Neural cell (in vitro differentiated cells): ENCODE measurements at regions not wholly inside any gene's neighbourhood (a gene's known extent, or its start where the extent isn't known, plus 50 kb on each side); places are given as distances from the start of the nearest gene placed in this dataset.

ENCODE experiments used
- H2AFZ ChIP-seq: fragments of 200-600, 300-800 bp; sonication (generic), shearing (Covaris generic); 2 replicates; pipeline ENCODE4 v1.6.0; 2014; ENCODE audit warnings: low read depth, mild to moderate bottlenecking, antibody characterized with exemption, low read length, moderate library complexity
- H3F3A ChIP-seq: fragments of 200-600 bp; shearing (Covaris generic); 2 replicates; pipeline ENCODE4 v1.6.1; 2016; ENCODE audit warnings: mild to moderate bottlenecking, moderate library complexity, mixed read lengths, antibody characterized with exemption, low read length; ENCODE audit not compliant: insufficient read depth, poor library complexity, severe bottlenecking
- H3K27ac ChIP-seq: fragments of 200-600, 300-800 bp; sonication (generic), shearing (Covaris generic); 2 replicates; pipeline ENCODE4 v1.5.1; 2014; ENCODE audit warnings: mild to moderate bottlenecking, low read length, moderate library complexity
- H3K27me3 ChIP-seq: fragments of 300-800, 200-600 bp; sonication (generic), shearing (Covaris generic); 2 replicates; pipeline ENCODE4 v1.6.0; 2014; ENCODE audit warnings: mild to moderate bottlenecking, low read depth, low read length, moderate library complexity; ENCODE audit not compliant: insufficient read depth
- H3K36me3 ChIP-seq: fragments of 300-800, 200-600 bp; sonication (generic), shearing (Covaris generic); 2 replicates; pipeline ENCODE4 v1.5.1; 2014; ENCODE audit warnings: mild to moderate bottlenecking, antibody characterized with exemption, low read length, moderate library complexity; ENCODE audit not compliant: insufficient read depth
- H3K4me2 ChIP-seq: fragments of 300-800, 200-600 bp; sonication (generic), shearing (Covaris generic); 2 replicates; pipeline ENCODE4 v1.6.0; 2014; ENCODE audit warnings: mild to moderate bottlenecking, low read length
- H3K4me3 ChIP-seq: fragments of 300-800, 200-600 bp; sonication (generic), shearing (Covaris generic); 2 replicates; pipeline ENCODE4 v1.5.1; 2014; ENCODE audit warnings: mild to moderate bottlenecking, low read length, moderate library complexity
- H3K79me2 ChIP-seq: fragments of 200-600 bp; shearing (Covaris generic); replicated peaks from 2 replicates; pipeline ENCODE4 v1.6.0; 2014; ENCODE audit warnings: mild to moderate bottlenecking, low read length, moderate library complexity; ENCODE audit not compliant: insufficient read depth
- H3K9ac ChIP-seq: fragments of 300-800, 200-600 bp; sonication (generic), shearing (Covaris generic); 2 replicates; pipeline ENCODE4 v1.6.1; 2016; ENCODE audit warnings: mild to moderate bottlenecking, low read length, mixed read lengths
- H3K9me2 ChIP-seq: fragments of 200-600 bp; shearing (Covaris generic); 2 replicates; pipeline ENCODE4 v1.6.1; 2016; ENCODE audit warnings: mild to moderate bottlenecking, low read length, mixed read lengths; ENCODE audit not compliant: insufficient read depth
- H3K9me3 ChIP-seq: fragments of 200-600, 300-800 bp; sonication (generic), shearing (Covaris generic); 2 replicates; pipeline ENCODE4 v1.6.1; 2016; ENCODE audit warnings: mild to moderate bottlenecking, mixed run types, low read length, moderate library complexity, mixed read lengths
- H4K20me1 ChIP-seq: fragments of 200-600 bp; shearing (Covaris generic); 2 replicates; pipeline ENCODE4 v1.6.1; 2016; ENCODE audit warnings: mild to moderate bottlenecking, mixed run types; ENCODE audit not compliant: insufficient read depth
- EP300 ChIP-seq: fragments of 450-650 bp; conservative IDR thresholded peaks from 2 replicates; pipeline ENCODE4 v1.6.1; 2014; ENCODE audit warnings: antibody characterized with exemption, mild to moderate bottlenecking, moderate library complexity; ENCODE audit not compliant: poor library complexity, severe bottlenecking
- EZH2 ChIP-seq: fragments of 200-600, 300-800 bp; shearing (Covaris generic), sonication (generic); IDR thresholded peaks from 2 replicates; pipeline ENCODE4 v1.6.1; 2014; ENCODE audit warnings: antibody characterized with exemption, low read length, borderline replicate concordance, mild to moderate bottlenecking; ENCODE audit not compliant: insufficient read depth, poor library complexity, severe bottlenecking
- MXI1 ChIP-seq: fragments of 450-650 bp; conservative IDR thresholded peaks from 2 replicates; pipeline ENCODE4 v1.6.1; 2014; ENCODE audit warnings: antibody characterized with exemption, mild to moderate bottlenecking; ENCODE audit not compliant: poor library complexity, severe bottlenecking
- POLR2AphosphoS5 ChIP-seq: IDR thresholded peaks from 2 replicates; pipeline ENCODE4 v1.6.1; 2012
- RAD21 ChIP-seq: fragments of 450-650 bp; conservative IDR thresholded peaks from 2 replicates; pipeline ENCODE4 v1.6.1; 2014; ENCODE audit warnings: antibody characterized with exemption, mild to moderate bottlenecking, moderate library complexity
- SMC3 ChIP-seq: fragments of 450-650 bp; conservative IDR thresholded peaks from 2 replicates; pipeline ENCODE4 v1.6.1; 2014; ENCODE audit warnings: antibody characterized with exemption, mild to moderate bottlenecking, moderate library complexity; ENCODE audit not compliant: poor library complexity
- TAF1 ChIP-seq: IDR thresholded peaks from 2 replicates; pipeline ENCODE4 v1.6.1; 2012; ENCODE audit warnings: low read depth
- TF ChIP-seq, protein P1 (sequence below): IDR thresholded peaks from 2 replicates; pipeline ENCODE4 v1.6.1; 2012; ENCODE audit warnings: borderline replicate concordance
- TF ChIP-seq, protein P2 (sequence below): fragments of 450-650 bp; IDR thresholded peaks from 2 replicates; pipeline ENCODE4 v1.5.1; 2014; ENCODE audit warnings: antibody characterized with exemption, mild to moderate bottlenecking, moderate library complexity; ENCODE audit not compliant: poor library complexity, severe bottlenecking

DNA sequence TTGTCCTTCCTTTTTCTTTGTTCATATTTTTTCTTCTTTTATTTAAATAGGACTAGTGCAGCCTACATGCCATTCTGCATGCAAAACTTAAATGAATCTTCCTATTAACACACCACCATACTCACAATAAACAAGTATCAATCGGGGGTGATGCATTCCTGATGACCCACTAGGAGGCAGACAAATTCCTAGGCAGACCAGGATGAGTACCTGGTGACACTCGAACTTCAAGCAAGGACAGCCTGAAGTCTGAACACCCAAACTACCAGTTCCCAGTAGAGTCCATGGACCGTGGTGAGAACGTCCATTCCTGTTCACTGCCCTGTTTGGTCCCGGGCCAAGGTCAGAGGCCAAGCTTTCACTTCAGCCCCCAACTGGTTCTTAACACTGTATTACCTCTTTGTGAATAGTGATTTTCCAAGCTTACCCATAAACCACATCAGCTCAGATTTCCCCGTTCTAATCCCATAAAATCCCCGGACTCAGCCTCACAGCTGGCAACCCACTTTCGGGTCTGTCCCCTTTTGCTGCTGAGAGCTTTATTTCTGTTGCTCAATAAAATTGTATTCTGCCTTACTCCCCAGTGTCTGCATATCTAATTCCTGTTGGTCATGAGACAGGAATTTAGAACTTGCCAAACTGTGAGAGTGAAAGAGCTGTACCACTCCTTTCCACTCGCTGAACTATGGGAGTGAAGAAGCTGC, 1286.6 kb downstream of the FSTL5 start:
- H3K4me3 ChIP-seq: no peak overlapping the region
- H3K27ac ChIP-seq: no peak overlapping the region
- H4K20me1 ChIP-seq: no peaks in the 10 kb centered on the region
- no peaks in the 10 kb centered on the region for H3K27me3 ChIP-seq
- H2AFZ ChIP-seq: no peak overlapping the region
- no peaks in the 10 kb centered on the region for H3K79me2 ChIP-seq
- TF ChIP-seq POLR2AphosphoS5 (no peak), SMC3 (no peak), EZH2 (no peak)
- H3F3A ChIP-seq: no peaks in the 10 kb centered on the region
- no peaks in the 10 kb centered on the region for H3K9me3 ChIP-seq
- no peak overlapping the region for H3K9ac ChIP-seq
- no peaks in the 10 kb centered on the region for H3K36me3 ChIP-seq
- H3K4me2 ChIP-seq: no peak overlapping the region
- no peaks in the 10 kb centered on the region for H3K9me2 ChIP-seq

DNA sequence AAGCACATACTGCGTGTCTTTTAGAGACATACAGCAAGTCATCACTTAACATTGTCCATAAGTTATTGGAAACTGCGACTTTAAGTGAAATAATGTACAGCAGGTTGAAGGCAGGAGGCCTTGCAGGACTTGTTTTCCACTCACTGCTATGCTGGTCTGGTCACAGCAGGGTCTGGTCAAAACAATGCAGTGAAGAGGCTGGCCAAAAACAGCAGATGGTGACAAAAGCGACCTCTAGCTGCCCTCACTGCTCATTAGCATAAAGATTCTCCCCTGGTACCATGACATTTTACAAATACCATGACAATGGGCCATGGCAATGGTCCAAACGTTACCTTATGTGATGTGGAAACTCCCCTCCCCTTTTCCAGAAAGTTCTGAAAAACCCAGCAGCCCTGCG, 1283.6 kb downstream of the FSTL5 start:
- Histone ChIP-seq H3K4me3 (no peak overlapping the region), H4K20me1 (no peaks in the 10 kb centered on the region), H3K79me2 (no peaks in the 10 kb centered on the region), H3K9me3 (no peaks in the 10 kb centered on the region), H2AFZ (no peak overlapping the region), H3K9me2 (no peaks in the 10 kb centered on the region), H3K36me3 (no peaks in the 10 kb centered on the region), H3K27me3 (no peaks in the 10 kb centered on the region), H3K27ac (no peak overlapping the region), H3F3A (no peaks in the 10 kb centered on the region), H3K9ac (no peak overlapping the region), H3K4me2 (no peak overlapping the region)
- TF ChIP-seq EZH2 (no peak), MXI1 (no peak), RAD21 (no peak), SMC3 (no peak)

DNA sequence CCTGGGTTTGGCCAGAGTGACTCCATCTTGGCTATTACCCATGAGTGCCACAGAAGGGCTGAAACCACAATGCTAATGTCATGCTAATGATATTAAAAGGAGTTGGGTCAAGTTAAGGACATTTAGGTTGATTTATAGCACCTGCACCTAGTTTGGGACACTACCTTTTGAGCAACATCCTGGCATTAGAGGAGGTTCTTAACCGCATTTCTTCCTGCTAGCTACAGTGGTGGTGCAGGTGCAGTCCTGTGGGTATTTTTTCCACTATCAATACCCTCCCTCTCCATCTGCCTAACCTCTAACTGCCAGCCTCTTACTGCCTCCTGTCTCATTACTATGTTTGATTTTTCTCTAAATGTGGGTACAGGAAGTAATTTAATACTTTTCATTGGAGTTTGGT, 1276.1 kb downstream of the FSTL5 start:
- Histone ChIP-seq H3K4me2 (no peak overlapping the region), H4K20me1 (no peaks in the 10 kb centered on the region), H3K79me2 (no peaks in the 10 kb centered on the region), H3K9me3 (no peaks in the 10 kb centered on the region), H3F3A (no peaks in the 10 kb centered on the region), H3K27me3 (no peaks in the 10 kb centered on the region), H3K9ac (no peak overlapping the region), H3K27ac (no peak overlapping the region), H2AFZ (no peak overlapping the region), H3K36me3 (no peaks in the 10 kb centered on the region), H3K9me2 (no peaks in the 10 kb centered on the region), H3K4me3 (no peak overlapping the region)
- TF ChIP-seq SMC3 (no peak), EZH2 (no peak), MXI1 (no peak), TAF1 (no peak), RAD21 (no peak), POLR2AphosphoS5 (no peak), EP300 (no peak)
- TF ChIP-seq, protein P1, sequence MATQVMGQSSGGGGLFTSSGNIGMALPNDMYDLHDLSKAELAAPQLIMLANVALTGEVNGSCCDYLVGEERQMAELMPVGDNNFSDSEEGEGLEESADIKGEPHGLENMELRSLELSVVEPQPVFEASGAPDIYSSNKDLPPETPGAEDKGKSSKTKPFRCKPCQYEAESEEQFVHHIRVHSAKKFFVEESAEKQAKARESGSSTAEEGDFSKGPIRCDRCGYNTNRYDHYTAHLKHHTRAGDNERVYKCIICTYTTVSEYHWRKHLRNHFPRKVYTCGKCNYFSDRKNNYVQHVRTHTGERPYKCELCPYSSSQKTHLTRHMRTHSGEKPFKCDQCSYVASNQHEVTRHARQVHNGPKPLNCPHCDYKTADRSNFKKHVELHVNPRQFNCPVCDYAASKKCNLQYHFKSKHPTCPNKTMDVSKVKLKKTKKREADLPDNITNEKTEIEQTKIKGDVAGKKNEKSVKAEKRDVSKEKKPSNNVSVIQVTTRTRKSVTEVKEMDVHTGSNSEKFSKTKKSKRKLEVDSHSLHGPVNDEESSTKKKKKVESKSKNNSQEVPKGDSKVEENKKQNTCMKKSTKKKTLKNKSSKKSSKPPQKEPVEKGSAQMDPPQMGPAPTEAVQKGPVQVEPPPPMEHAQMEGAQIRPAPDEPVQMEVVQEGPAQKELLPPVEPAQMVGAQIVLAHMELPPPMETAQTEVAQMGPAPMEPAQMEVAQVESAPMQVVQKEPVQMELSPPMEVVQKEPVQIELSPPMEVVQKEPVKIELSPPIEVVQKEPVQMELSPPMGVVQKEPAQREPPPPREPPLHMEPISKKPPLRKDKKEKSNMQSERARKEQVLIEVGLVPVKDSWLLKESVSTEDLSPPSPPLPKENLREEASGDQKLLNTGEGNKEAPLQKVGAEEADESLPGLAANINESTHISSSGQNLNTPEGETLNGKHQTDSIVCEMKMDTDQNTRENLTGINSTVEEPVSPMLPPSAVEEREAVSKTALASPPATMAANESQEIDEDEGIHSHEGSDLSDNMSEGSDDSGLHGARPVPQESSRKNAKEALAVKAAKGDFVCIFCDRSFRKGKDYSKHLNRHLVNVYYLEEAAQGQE: no peak
- TF ChIP-seq, protein P2, sequence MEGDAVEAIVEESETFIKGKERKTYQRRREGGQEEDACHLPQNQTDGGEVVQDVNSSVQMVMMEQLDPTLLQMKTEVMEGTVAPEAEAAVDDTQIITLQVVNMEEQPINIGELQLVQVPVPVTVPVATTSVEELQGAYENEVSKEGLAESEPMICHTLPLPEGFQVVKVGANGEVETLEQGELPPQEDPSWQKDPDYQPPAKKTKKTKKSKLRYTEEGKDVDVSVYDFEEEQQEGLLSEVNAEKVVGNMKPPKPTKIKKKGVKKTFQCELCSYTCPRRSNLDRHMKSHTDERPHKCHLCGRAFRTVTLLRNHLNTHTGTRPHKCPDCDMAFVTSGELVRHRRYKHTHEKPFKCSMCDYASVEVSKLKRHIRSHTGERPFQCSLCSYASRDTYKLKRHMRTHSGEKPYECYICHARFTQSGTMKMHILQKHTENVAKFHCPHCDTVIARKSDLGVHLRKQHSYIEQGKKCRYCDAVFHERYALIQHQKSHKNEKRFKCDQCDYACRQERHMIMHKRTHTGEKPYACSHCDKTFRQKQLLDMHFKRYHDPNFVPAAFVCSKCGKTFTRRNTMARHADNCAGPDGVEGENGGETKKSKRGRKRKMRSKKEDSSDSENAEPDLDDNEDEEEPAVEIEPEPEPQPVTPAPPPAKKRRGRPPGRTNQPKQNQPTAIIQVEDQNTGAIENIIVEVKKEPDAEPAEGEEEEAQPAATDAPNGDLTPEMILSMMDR: no peak
